NCI-H1694 (cell line): ENCODE measurements at regions not wholly inside any gene's neighbourhood (a gene's known extent, or its start where the extent isn't known, plus 50 kb on each side); places are given as distances from the start of the nearest gene placed in this dataset.

Experiments used
- DNase-seq: peaks from one replicate; lab custom pipeline; 2025; lab: John Stamatoyannopoulos, UW

- no peak for DNase-seq
Observed at GRCh38 chr2:236932831-236933361, 152.8 kb upstream of the COPS8 start.

- DNase-seq, result no peak
Observed at GRCh38 chr2:236934166-236934565, 151.5 kb upstream of the COPS8 start.

GRCh38 chr2:236934656-236935055, 151.0 kb upstream of the COPS8 start:
- no peak for DNase-seq

GRCh38 chr2:236935083-236935482, 150.6 kb upstream of the COPS8 start:
- DNase-seq, result no peak

GRCh38 chr2:236935631-236936445, 149.9 kb upstream of the COPS8 start:
- no peak for DNase-seq

- DNase-seq, result no peak
Observed at GRCh38 chr2:236936446-236936940, 149.2 kb upstream of the COPS8 start.

GRCh38 chr2:236938126-236938525, 147.6 kb upstream of the COPS8 start:
- no peak for DNase-seq

- DNase-seq, result no peak
Observed at GRCh38 chr2:236939271-236939670, 146.4 kb upstream of the COPS8 start.

- peak; percentile 97 for DNase-seq
Observed at GRCh38 chr2:236939721-236940231, 145.9 kb upstream of the COPS8 start.

GRCh38 chr2:236940497-236940896, 145.2 kb upstream of the COPS8 start:
- DNase-seq, result no peak

GRCh38 chr2:236940916-236941520, 144.7 kb upstream of the COPS8 start:
- no peak for DNase-seq

- DNase-seq, result no peak
Observed at GRCh38 chr2:236941551-236941950, 144.1 kb upstream of the COPS8 start.

GRCh38 chr2:236942554-236942953, 143.1 kb upstream of the COPS8 start:
- DNase-seq, result no peak

- no peak for DNase-seq
Observed at GRCh38 chr2:236943068-236943467, 142.6 kb upstream of the COPS8 start.

GRCh38 chr2:236943841-236944513, 141.7 kb upstream of the COPS8 start:
- no peak for DNase-seq

- no peak for DNase-seq
Observed at GRCh38 chr2:236944561-236944960, 141.1 kb upstream of the COPS8 start.

- no peak for DNase-seq
Observed at GRCh38 chr2:236945431-236946016, 140.2 kb upstream of the COPS8 start.

GRCh38 chr2:236946871-236947270, 138.8 kb upstream of the COPS8 start:
- DNase-seq, result no peak

GRCh38 chr2:236947294-236947693, 138.4 kb upstream of the COPS8 start:
- no peak for DNase-seq

GRCh38 chr2:236947896-236948295, 137.8 kb upstream of the COPS8 start:
- DNase-seq, result no peak

GRCh38 chr2:236949089-236949905, 136.4 kb upstream of the COPS8 start:
- DNase-seq, result no peak
